Glomerular visceral epithelial cell (primary cell): ENCODE measurements at regions not wholly inside any gene's neighbourhood (a gene's known extent, or its start where the extent isn't known, plus 50 kb on each side); places are given as distances from the start of the nearest gene placed in this dataset.
"Not testable (repeated sequence)": the region's sequence is repeated elsewhere in the genome, so short reads cannot be mapped to it uniquely, and the experiment has no call there.

Source experiments
- DNase-seq: peaks from one replicate; pipeline ENCODE4 v3.0.0-alpha.2; 2016; ENCODE audit errors: extremely low spot score

DNA sequence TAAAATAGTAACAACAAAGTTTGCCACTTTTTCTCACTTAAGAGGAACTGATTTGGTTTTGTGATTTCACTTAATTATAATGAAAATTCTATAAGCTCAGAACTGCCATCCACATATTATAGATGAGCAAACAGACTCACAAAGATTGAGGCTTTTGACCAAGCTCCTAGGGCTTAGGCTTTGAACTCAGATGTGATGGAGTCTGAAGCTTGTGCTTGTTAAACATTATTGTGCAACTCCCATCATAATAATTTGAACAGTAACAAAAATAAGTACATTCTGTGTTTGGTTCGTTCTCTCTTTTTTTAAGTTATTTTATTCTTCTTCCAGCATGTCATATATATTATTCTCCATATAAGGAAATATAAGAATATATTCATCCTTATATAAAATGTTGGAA, 403.4 kb downstream of the PTPRC start:
- DNase-seq = no peak

DNA sequence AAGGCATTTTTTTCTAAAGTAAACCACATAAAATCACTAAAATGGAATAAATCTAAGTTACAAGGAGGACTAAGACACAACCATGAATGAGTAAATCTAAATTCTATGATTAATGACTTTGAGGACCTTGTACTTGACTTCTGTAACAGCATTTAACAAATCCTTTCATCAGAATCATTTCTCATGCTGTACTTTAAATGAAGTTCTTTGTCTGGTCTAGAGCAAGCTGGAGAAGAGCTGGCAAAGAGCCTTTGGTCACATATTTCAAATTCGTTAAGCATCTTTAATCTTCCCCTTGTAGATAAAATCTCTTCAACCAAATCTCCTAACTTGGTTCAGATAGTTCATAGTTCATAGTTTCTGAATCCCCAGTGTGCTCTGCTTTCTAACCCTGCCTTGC, 405.4 kb downstream of the PTPRC start:
- no peak for DNase-seq

DNA sequence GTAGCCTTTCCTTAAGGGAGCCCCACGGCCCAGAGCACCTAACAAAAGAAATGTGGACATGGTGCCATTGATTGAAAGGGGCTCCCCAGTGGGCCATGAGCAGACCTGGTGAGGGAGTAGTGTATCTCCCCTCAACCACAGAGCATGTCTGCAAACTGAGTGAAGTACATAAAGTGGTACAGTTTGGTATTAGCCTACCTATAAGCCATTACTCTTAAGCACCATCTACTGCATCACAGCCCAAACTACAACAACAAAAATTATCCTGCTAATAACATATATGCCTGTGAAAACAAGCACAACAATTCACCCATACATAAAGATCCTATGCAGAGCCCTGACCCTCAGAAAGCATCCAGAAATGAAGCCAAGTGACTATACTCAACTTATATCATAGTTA, 407.8 kb downstream of the PTPRC start:
- DNase-seq = no peak

DNA sequence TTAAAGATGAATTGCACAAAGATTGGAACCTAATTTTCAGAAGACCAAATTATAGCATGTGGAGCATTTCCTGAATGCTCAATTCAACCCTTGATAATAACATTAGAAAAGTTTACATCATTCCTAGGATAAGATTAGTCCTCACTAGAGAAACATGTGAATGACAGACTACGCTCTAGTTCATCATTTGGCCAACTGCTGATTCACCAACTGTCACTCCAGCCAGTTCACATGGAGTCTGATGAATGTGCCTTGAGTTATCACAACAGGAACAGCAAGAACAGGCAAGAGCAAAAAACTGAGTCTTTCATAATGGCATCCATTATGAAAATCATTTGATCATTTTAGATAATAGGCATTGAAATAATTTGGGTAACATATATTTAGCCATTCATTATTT, 415.9 kb downstream of the PTPRC start:
- no peak for DNase-seq

DNA sequence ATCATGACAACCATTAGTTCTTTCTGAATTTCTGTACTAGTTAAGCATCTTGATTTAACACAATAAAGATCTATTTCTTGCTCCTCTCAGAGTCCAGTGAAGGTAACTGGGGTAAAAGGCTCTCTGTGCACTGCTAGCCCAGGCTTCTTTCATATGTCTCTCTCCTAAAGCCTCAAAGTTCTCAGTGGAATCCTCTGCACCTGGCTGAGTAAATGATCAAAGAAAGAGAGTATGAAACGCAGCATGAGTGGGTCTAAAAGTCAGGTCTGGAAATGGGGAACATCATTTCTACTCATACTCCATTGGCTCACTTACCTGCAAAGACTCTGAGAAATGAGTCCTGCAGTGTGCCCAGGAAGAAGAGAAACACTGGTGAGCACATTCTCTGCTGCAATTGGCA, 418.5 kb downstream of the PTPRC start:
- no peak for DNase-seq

DNA sequence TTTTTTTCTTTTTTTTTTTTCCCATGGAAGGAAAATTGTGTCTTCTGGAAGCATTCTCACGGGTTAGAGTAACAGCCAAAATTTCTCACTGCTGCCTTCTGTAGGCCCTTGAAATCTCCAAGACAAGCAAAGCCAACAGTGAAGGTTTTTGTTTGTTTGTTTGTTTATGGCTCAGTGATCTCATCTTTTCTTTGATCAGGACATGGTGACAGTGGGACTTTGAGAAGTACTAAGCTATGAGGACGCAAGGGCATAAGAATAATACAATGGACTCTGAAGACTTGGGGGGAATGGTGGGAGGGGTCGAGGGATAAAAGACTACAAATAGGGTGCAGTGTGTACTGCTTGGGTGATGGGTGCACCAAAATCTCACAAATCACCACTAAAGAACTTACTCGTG, 419.4 kb downstream of the PTPRC start:
- no peak for DNase-seq

DNA sequence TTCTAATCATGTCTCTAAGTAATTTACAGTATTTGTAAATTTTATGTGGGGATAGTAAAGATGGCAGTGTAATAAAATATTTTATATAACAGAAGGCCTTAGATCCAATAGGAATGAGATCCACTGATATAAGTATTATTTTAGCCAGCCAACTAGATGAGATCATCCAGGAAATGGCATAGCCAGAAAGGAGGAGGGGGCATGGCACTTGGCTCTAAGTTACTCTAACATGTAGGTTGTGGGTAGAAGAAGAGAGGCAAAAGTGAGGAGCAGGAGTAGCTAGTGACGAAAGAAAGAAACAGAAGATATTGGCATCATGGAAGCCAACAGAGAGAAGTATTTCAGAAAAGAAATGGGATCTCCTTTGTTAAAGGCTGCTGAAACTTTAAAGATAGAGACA, 426.1 kb downstream of the PTPRC start:
- peak; percentile 23 for DNase-seq

DNA sequence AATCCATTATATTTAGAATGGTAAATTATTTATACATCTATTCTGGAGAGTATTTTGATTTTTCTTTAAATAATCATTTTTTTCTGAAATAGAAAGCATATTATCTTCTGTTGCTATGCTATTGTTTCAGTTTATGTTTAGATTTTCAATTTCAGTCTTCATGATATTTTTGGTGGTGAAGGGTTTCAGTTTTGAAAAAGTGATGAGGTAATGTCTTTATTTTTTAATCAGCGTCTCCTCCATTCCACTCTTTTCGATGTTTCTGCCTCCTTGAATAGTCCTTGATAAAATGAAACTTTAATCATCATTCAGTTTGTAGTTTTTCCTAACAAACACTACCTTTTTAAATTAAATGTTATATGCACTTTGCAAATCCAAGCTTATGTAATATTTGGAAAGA, 428.6 kb downstream of the PTPRC start:
- DNase-seq = no peak

DNA sequence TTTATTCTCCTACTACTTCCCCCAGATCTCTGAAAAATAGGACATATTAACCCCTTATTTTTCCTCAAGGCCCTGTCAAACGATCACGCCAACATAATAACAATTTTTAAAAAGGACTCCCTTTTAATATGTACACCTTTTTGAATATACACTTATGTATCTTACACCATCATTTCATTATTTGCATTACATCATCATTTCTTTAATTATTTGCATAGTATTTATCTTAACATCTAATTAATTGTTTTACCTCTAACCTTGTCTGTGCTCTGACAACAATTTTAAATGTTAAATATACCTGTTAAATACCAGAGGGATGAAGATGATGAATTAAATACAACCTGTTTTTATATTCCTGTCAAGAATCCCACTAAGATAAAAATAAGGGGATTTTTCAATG, 432.2 kb downstream of the PTPRC start:
- DNase-seq = no peak

DNA sequence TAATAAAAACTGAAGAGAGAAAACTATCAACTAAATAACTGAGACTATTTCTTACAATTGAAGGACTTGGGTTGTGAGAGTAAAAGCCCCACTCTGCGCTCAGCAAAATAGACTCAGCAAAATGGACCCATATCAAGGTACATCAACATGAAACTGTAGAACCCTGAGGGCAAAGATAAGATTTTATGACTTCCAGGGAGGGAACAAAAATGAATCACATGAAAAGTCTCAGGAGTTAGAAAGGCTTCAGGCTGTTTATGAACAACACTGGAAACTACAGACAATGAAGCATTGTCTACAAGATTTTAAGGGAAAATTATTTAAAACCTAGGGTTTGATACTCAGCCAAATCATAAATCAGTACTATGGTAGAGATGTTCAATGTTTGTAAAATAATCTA, 434.3 kb downstream of the PTPRC start:
- no peak for DNase-seq

DNA sequence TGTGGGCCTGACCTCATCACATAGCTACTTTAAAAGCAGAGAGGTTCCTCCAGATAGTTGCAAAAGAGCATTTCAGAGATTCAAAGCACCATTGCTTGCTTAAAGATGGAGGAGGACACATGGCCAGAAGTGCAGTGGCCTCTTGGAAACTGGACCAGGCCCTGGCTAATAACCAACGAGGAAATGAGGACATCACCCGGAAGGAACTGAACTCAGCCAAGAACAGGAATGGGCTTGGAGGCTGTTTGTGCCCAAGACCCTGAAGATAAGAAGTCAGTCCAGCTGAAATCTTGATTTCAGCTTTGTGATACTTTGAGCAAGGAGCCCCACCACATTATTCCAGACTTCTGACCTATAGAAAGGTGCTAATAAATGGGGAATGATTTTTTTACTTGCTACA, 437.0 kb downstream of the PTPRC start:
- DNase-seq = no peak

DNA sequence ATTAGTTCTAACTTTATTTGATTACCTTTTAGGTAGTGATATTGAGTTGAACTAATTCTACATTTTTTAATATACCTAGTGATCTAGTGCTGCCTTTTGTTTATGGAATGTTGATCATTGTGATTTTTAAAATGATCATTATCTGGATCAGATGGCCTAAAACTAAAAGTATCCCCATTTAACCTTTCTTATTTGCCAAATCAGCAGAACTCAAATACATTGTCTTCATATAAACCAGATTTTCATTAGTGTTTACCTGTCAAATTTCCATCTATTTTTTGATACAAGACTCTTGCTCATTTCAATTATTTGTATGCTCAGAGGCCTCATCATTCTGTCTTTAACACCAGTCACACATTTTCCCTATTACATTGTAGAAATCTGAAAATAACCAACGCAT, 441.2 kb downstream of the PTPRC start:
- DNase-seq = no peak

DNA sequence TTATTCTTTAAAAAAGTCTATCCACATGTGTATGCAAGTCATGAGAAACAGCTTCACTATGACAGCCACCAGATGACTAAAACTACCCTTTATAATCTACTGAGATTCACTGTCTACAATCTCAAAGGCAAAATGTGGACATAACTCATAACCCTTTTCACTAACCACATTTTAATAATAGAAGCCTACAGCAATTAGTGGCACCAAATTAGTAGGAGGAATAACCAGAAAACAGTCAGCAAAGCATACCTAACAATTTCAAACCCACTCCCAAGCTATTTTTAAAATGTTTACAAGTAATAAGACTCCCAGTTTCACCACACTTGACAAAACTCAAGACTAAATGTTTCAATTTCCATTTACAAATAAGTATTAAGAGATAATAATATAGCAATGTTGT, 442.9 kb downstream of the PTPRC start:
- no peak for DNase-seq

DNA sequence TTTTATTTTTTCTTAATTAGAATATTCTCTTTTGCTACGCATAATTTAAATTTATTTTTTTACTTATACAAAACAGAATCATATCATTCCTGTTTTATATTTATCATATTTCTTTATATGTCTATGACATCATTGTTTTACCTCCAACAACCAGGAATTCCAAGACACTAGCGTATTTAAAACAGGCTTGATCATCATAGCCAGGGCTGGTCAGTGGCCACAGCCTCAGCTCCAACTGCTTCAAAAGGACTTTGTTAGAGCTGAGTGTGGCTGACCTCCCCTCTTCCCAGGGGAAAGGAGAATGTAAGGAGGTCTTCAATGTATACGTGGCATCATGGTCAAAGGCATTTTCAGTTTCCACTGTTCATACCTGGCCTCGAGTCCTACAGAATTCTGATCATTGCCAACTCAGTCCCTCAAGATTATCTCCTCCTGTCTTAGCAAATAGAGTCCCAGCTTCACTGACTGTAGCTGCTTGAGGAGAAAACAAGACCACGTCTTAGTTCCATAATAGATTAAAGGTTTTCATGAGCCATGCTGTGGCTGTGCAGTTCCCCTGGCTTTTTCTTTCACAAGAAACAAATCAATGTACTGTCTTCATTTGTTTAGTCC, 444.0 kb downstream of the PTPRC start:
- DNase-seq = no peak

DNA sequence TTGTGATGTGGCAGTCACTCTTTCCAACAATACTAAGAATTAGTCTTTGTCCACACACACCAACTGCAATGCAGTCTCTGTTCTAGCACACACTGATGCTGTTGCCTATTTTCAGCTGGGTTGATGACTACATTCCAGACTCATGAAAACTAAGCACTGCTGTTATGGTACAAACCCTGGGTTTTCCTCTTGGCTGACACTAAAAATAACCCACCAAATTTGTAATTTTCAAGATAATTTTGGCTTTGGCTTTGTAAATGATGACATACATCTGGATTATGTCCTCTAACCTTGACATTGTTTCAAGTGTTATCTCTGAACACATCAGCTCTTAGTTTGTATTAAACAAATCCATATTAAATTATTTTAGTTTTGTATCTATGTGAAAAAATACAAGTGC, 444.8 kb downstream of the PTPRC start:
- no peak for DNase-seq

DNA sequence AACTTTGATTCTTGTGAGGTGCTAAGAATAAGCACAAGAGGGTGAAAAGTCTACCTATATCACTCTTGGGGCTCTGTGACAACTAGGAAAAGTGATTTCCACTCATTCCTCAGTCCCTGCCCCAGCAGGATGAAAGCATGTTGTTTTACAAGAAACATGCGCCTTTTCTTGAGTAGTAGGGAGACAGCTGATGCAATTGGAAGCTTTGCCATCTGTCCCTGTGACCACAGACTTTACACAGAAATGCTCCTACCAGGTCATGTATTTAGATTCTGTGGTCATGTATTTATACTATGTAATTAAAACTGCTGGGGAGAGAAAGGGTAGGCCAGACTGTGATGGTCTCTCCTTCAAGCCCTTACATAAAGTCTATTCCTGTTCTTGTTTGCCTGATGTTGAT, 445.5 kb downstream of the PTPRC start:
- no peak for DNase-seq

DNA sequence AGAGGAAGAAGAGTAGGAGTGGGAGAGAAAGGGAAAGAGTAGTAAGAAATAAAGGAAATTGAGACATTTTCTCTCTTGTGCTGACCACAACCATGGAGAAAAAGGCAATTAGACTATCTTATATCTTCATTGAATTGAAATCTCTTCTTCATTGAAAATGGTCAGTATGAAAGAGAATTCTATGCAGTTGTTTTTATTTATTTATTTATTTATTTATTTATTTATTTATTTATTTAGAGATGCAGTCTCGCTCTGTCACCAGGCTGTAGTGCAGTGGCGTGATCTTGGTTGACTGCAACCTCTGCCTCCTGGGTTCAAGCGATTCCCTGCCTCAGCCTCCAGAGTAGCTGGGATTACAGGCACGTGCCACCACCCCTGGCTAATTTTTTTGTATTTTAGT, 447.1 kb downstream of the PTPRC start:
- DNase-seq = no peak

DNA sequence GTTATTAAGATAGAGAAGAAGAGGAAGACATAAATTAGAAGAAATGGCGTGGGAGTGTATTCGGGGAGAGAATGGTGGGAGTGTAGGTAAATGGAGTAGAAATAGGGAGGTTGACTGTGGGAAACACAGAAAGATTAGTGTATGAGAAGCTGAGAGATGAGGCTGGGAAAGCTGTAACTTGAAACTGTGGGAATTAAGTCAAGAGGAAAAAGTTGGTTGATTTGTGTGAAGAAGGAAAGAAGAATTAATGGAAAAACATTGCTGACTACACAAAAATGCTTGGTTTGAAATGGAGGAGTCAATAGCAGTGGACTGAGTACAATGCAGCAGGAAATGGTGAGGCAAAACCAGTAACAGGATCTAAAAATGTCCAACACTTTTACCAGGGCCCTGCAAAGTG, 448.3 kb downstream of the PTPRC start:
- DNase-seq = no peak

DNA sequence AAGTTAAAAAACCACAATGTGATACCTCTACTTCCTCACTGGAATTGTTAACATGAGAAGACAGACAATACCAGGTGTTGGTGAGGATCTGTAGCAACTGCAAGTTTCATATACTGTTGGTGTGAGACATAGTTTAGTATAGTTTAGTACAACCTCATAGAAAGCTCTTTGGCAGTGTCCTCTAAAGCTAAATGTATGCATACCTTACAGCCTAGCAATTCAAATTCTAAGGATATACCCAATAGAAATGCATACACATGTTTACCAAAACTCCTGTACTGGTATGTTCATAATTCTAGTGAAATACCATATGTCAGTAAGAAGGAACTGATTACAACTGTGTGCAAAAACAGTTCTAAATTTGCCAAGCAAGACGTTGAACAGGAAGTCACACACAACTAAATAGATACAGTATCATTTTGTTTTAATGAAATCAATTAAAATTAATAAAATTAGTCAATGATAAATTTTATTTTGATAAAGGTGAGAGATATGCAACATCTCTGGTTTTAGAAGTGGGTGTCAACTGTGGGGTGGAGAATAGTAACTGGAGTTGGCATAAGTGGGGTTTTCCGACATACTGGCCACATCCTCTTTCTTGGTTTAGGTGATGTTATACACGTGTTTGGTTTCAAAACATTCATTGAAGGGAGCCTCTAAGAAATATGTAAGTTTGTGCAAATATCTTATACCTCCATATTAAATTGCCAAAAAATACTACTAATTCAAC, 450.7 kb downstream of the PTPRC start:
- DNase-seq = no peak

DNA sequence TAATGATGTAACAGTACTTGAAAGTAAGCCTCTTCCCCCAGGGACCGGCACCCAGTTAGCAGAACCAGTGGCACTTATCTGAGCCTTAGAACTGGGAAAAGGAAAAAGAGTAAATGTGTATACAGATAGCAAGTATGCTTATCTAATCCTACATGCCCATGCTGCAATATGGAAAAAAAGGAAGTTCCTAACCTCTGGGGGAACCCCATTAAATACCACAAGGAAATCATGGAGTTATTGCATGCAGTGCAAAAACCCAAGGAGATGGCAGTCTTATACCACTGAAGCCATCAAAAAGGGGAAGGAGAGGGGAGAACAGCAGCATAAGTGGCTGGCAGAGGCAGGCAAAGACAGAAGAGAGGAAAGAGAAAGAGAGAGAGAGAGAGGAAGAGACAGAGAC, 456.8 kb downstream of the PTPRC start:
- DNase-seq = not testable (repeated sequence)

DNA sequence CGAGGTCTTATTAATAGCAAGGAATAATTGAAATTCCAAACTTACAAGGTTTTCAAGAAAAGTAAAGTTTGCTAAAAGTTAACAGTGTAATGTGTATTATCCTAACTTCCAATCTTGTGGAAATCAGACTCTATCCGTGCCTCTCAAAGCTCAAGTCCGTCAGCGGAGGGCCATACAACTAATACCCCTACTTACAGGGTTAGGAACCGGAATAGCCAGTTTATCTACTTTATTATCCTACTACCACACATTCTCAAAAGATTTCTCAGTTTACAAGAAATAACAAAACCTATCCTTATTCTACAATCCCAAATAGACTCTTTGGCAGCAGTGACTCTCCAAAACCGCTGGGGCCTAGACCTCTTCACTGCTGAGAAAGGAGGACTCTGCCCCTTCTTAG, 457.8 kb downstream of the PTPRC start:
- DNase-seq = no peak

DNA sequence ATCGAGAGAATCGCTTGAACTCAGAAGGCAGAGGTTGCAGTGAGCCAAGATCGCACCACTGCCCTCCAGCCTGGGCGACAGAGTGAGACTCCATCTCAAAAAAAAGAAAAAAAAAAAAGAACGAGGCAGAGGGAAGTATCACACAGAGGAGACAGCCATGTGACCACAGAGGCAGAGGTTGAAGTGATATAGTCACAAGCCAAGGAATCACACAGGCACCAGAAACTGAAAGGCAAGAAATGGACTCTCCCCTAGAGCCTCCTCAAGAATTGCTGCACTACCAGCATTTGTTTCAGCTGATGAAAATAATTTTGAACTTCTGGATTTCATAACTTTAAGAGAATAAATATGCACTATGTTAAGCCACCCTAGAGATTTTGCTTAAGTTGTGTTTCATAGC, 459.6 kb downstream of the PTPRC start:
- DNase-seq = no peak

DNA sequence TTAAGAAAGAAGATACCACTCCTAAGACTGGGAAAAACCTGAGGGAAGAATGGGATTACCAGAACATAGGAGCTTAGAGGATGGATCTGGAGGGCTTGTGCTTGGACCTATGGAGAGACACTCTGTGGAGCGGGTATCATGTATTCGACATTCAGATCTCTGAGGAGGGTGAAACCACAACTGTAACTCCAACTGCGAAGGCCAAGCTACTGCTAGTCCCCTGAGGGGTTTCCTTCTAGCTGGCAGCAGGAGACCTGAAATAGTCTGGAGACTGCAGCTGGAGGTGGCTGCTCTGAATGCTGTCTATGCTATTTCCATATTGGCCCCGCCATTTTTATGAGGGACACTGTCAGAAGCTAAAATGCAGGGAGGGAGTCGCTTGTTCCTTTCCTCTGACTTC, 462.3 kb downstream of the PTPRC start:
- DNase-seq = no peak

DNA sequence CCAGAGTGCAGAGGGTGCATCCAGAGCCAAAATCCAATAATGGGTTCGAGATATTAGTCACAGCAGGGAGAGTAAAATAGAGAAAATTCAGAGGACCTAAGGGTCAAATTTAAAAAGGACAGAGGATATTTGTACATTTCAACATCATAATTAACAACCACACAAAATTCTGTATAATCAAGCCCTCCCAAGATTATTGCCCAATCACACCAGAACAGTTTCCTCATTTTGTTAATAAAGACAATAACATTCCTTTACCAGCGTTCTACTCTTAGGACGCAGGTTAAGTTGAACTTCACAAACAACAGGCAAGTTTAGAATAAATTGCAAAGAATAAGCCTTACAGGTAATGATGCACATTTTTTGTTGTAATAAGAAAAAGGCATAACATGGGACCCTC, 462.8 kb downstream of the PTPRC start:
- no peak for DNase-seq
